ENCODE measurements at regions not wholly inside any gene's neighbourhood (a gene's known extent, or its start where the extent isn't known, plus 50 kb on each side); places are given as distances from the start of the nearest gene placed in this dataset.

DNA sequence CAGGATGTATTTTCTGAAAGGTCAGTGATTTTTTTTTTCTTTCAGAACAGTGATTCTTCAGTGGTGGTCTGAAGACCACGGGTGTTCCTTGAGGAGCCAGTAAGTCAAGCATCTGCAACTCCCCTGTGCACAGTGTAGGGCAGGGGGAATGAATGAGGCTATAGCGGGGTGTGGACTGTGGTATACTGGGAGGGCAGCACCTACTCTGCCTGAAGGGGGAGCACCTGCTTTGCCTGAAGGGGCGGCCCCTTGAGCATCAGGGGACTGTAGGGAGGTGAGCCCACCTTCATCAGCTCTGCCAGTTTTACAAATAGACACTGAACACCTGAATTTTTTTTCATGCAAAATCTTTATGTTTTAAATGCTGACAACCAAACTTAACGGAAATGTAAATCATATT lies 77.5 kb upstream of the RIPOR2 start:
- no TSS peak for BruUV-seq (replicated peaks)
- ChIA-PET CTCF (no interaction called here), POLR2A (ENCODE audit: unreplicated experiment) (no interaction called here)
- H3K79me2 ChIP-seq (ENCODE audit: low read depth) = no peaks in the 10 kb centered on the region
- H3K4me3 ChIP-seq = no peak overlapping the region
- H3K4me1 ChIP-seq (replicated peaks; ENCODE audit: insufficient read depth) = peaks cover 58% of the 10 kb centered on the region
- H3F3A ChIP-seq (ENCODE audit: insufficient read depth, low read depth) = peaks cover 29% of the 10 kb centered on the region
- H3K9me3 ChIP-seq (ENCODE audit: insufficient read depth, low read depth) = peaks cover 3% of the 10 kb centered on the region; the same call in 1 of the 2 replicates
- H4K20me1 ChIP-seq (ENCODE audit: insufficient read depth) = no peaks in the 10 kb centered on the region
- no peak for DNase-seq
- TF ChIP-seq EZH2 (IDR thresholded peaks at IDR 0.05; ENCODE audit: low read depth) = no peak
- TF ChIP-seq, protein P1, sequence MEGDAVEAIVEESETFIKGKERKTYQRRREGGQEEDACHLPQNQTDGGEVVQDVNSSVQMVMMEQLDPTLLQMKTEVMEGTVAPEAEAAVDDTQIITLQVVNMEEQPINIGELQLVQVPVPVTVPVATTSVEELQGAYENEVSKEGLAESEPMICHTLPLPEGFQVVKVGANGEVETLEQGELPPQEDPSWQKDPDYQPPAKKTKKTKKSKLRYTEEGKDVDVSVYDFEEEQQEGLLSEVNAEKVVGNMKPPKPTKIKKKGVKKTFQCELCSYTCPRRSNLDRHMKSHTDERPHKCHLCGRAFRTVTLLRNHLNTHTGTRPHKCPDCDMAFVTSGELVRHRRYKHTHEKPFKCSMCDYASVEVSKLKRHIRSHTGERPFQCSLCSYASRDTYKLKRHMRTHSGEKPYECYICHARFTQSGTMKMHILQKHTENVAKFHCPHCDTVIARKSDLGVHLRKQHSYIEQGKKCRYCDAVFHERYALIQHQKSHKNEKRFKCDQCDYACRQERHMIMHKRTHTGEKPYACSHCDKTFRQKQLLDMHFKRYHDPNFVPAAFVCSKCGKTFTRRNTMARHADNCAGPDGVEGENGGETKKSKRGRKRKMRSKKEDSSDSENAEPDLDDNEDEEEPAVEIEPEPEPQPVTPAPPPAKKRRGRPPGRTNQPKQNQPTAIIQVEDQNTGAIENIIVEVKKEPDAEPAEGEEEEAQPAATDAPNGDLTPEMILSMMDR (conservative IDR thresholded peaks at IDR 0.05) = no peak; the same call in 1 of the 2 replicates
- no peaks in the 10 kb centered on the region for H3K9me2 ChIP-seq (ENCODE audit: insufficient read depth)
- no peak overlapping the region for H3K27ac ChIP-seq
- no peaks in the 10 kb centered on the region for H3K27me3 ChIP-seq (ENCODE audit: insufficient read depth, low read depth)
- no peak overlapping the region for H2AFZ ChIP-seq
- H3K36me3 ChIP-seq (ENCODE audit: low read depth) = no peaks in the 10 kb centered on the region
- no peak overlapping the region for H3K4me2 ChIP-seq
- intact Hi-C loops (cut with micrococcal nuclease; ENCODE audit: unreplicated experiment) = loop anchor here (10.0 kb wide), 1 partner anchor 488 kb away; no protein-coding TSS in a partner anchor

DNA sequence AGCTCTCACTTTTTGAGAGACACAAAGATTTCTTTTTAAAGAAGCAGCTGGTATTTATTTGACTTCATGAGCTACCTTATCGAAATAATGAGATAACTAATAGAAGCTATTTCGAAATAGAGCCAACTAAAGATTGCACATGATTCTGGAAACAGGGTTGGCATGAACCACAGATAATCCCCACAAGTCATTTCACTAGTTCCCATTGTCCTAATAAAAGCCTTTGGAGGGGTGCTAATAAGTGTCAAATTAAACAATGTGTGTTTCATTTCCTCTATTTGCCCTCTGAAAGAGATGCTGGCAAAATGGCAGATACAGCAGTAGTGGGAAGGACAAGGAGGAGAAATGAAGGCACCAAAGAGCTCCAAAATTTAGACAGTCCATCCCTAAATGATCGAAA lies 78.6 kb upstream of the RIPOR2 start:
- Histone ChIP-seq H4K20me1 (ENCODE audit: insufficient read depth) (no peaks in the 10 kb centered on the region), H2AFZ (no peak overlapping the region), H3K4me1 (replicated peaks; ENCODE audit: insufficient read depth) (peaks cover 67% of the 10 kb centered on the region), H3K9me2 (ENCODE audit: insufficient read depth) (no peaks in the 10 kb centered on the region), H3K79me2 (ENCODE audit: low read depth) (no peaks in the 10 kb centered on the region), H3K4me2 (no peak overlapping the region), H3F3A (ENCODE audit: insufficient read depth, low read depth) (peaks cover 36% of the 10 kb centered on the region), H3K4me3 (no peak overlapping the region), H3K27ac (no peak overlapping the region), H3K27me3 (ENCODE audit: insufficient read depth, low read depth) (no peaks in the 10 kb centered on the region), H3K36me3 (ENCODE audit: low read depth) (no peaks in the 10 kb centered on the region), H3K9me3 (ENCODE audit: insufficient read depth, low read depth) (peaks cover 3% of the 10 kb centered on the region; the same call in 1 of the 2 replicates)
- DNase-seq = no peak
- intact Hi-C loops (cut with micrococcal nuclease; ENCODE audit: unreplicated experiment) = loop anchor here (10.0 kb wide), 1 partner anchor 490 kb away; no protein-coding TSS in a partner anchor
- CTCF ChIA-PET = interaction anchor here (1.0 kb wide), 1 partner anchor 158 kb away, joined by 3 read pairs; no protein-coding TSS in a partner anchor
- TF ChIP-seq, protein P1 (conservative IDR thresholded peaks at IDR 0.05) = no peak
- TF ChIP-seq EZH2 (IDR thresholded peaks at IDR 0.05; ENCODE audit: low read depth) = no peak
- POLR2A ChIA-PET (ENCODE audit: unreplicated experiment) = no interaction called here
- BruUV-seq (replicated peaks) = no TSS peak

DNA sequence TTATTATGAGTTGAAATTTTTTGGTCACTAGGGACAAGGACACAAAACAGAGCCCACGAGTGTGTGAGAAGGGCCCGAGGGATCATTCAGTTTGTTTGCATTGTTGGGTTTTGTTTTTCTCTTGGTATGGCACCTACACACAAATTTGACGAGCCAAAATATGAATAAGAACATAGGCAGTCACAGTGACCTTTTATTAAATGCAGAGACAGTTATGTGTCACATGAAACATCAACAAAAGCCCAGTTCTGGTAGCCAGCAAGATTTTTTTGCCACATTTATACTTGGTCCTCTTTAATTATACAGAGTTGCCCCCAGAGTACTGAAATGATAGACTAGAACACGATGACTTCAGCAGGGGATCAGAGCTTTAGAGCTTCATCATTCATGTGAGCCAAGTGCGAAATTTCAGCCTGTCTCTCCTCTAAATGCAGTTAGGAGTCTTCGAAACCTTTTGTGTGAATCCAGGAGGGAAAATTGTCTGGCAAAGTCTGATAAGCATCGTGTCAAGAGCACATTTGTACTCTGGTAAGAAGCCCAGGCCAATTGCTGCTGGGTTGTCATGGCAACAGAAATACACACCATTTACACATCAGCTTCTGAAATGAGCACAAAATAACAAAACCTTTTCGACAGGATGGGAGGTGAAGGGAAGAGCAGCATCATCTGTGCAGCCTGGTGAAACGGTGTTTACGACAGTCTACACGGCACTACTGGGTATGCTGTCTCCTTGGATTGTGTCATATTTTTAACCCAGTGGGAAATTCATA lies 79.2 kb upstream of the RIPOR2 start:
- peaks cover 3% of the 10 kb centered on the region; the same call in 1 of the 2 replicates for H3K9me3 ChIP-seq (ENCODE audit: insufficient read depth, low read depth)
- H3K27ac ChIP-seq = no peak overlapping the region
- H3K27me3 ChIP-seq (ENCODE audit: insufficient read depth, low read depth) = no peaks in the 10 kb centered on the region
- H3K4me3 ChIP-seq = no peak overlapping the region
- no peak overlapping the region for H3K4me2 ChIP-seq
- no peak for DNase-seq
- no peaks in the 10 kb centered on the region for H4K20me1 ChIP-seq (ENCODE audit: insufficient read depth)
- TF ChIP-seq, protein P1 (conservative IDR thresholded peaks at IDR 0.05) = no peak
- no peak for TF ChIP-seq EZH2 (IDR thresholded peaks at IDR 0.05; ENCODE audit: low read depth)
- intact Hi-C loops (cut with micrococcal nuclease; ENCODE audit: unreplicated experiment) = loop anchor here (5.0 to 10.0 kb wide), 2 partner anchors 298 to 490 kb away; partner anchors contain the start of gene C6orf62
- H3K9me2 ChIP-seq (ENCODE audit: insufficient read depth) = no peaks in the 10 kb centered on the region
- no TSS peak for BruUV-seq (replicated peaks)
- peaks cover 36% of the 10 kb centered on the region for H3F3A ChIP-seq (ENCODE audit: insufficient read depth, low read depth)
- CTCF ChIA-PET = interaction anchor here (0.6 kb wide), 1 partner anchor 701 kb away, joined by 3 read pairs; no protein-coding TSS in a partner anchor
- H3K79me2 ChIP-seq (ENCODE audit: low read depth) = no peaks in the 10 kb centered on the region
- H3K4me1 ChIP-seq (replicated peaks; ENCODE audit: insufficient read depth) = peaks cover 67% of the 10 kb centered on the region
- no peaks in the 10 kb centered on the region for H3K36me3 ChIP-seq (ENCODE audit: low read depth)
- POLR2A ChIA-PET (ENCODE audit: unreplicated experiment) = no interaction called here
- H2AFZ ChIP-seq = no peak overlapping the region

Measured in PC-9 (cell line).